Uterus (tissue), 3 donors: ENCODE measurements at regions not wholly inside any gene's neighbourhood (a gene's known extent, or its start where the extent isn't known, plus 50 kb on each side); places are given as distances from the start of the nearest gene placed in this dataset.

ENCODE experiments used
- DNase-seq, 2 donors: peaks; one replicate each; pipeline ENCODE4 v3.0.0-alpha.2; 2019 to 2020
- H3K27ac ChIP-seq, 2 donors: fragments of 200-600 bp; sonication (generic); 1 replicate in 1 of 2; 2 replicates in 1 of 2; pipeline ENCODE4 v1.5.1; 2016 to 2018
- H3K27me3 ChIP-seq, 2 donors: fragments of 200-600 bp; sonication (generic); one replicate each; pipeline ENCODE4 v1.5.1; 2018 to 2019; ENCODE audit warnings: control low read depth in 1 of 2
- H3K36me3 ChIP-seq, 2 donors: fragments of 200-600 bp; sonication (generic); one replicate each; pipeline ENCODE4 v1.5.1; 2019; ENCODE audit warnings: control low read depth in 1 of 2
- H3K4me1 ChIP-seq, 2 donors: fragments of 200-600 bp; sonication (generic); one replicate each; pipeline ENCODE4 v1.5.1; 2018 to 2019; ENCODE audit warnings: control low read depth in 1 of 2
- H3K4me3 ChIP-seq, 2 donors: fragments of 200-600 bp; sonication (generic); 1 replicate in 1 of 2; 2 replicates in 1 of 2; pipeline ENCODE4 v1.5.1; 2018 to 2019; ENCODE audit warnings: mild to moderate bottlenecking in 1 of 2
- H3K9me3 ChIP-seq, 2 donors: fragments of 200-600 bp; sonication (generic); one replicate each; pipeline ENCODE4 v1.5.1; 2019; ENCODE audit warnings: control low read depth in 1 of 2
- CTCF ChIP-seq, 4 experiments: fragments of 200-600 bp in 2 of 4; fragments of 450-650 bp in 2 of 4; sonication (generic) in 2 of 4; IDR thresholded peaks; one replicate each; pipeline ENCODE4 v1.5.1; 2016 to 2019; ENCODE audit warnings: antibody characterized with exemption in 4 of 4, mild to moderate bottlenecking in 2 of 4, moderate library complexity in 1 of 4
- POLR2A ChIP-seq, 2 donors: fragments of 450-650 bp; IDR thresholded peaks; one replicate each; pipeline ENCODE4 v1.6.1; 2016; ENCODE audit warnings: antibody characterized with exemption in 2 of 2, mild to moderate bottlenecking in 1 of 2, moderate library complexity in 1 of 2
- intact Hi-C: fragments of 100-400 bp; cut with DNase I; formaldehyde crosslinking; loops from one replicate; pipeline ENCODE4 v1.15.1; 2023; ENCODE audit warnings: low total_unique reads
- donor health status: DM: yes; HTN: yes; CAD: no.

- intact Hi-C loops: no loop called here
- H3K4me1 ChIP-seq: no peaks in the 10 kb centered on the region
- H3K9me3 ChIP-seq: no peaks in the 10 kb centered on the region
- no peaks in the 10 kb centered on the region for H3K27me3 ChIP-seq
- H3K4me3 ChIP-seq: no peak overlapping the region
- TF ChIP-seq POLR2A (IDR thresholded peaks at IDR 0.05) (no peak), CTCF (IDR thresholded peaks at IDR 0.05) (no peak)
- no peak for DNase-seq
- no peak overlapping the region for H3K27ac ChIP-seq
- no peaks in the 10 kb centered on the region for H3K36me3 ChIP-seq
These were observed 100.3 kb upstream of the SIRPG start for GRCh38 chr20:1757606-1758512.

GRCh38 chr20:1757072-1757471, 99.5 kb upstream of the SIRPG start:
- TF ChIP-seq CTCF (IDR thresholded peaks at IDR 0.05) (no peak), POLR2A (IDR thresholded peaks at IDR 0.05) (no peak)
- Histone ChIP-seq H3K9me3 (no peaks in the 10 kb centered on the region), H3K36me3 (no peaks in the 10 kb centered on the region), H3K4me3 (no peak overlapping the region), H3K27ac (no peak overlapping the region), H3K27me3 (no peaks in the 10 kb centered on the region), H3K4me1 (no peaks in the 10 kb centered on the region)
- no peak for DNase-seq
- intact Hi-C loops: no loop called here

- H3K36me3 ChIP-seq: no peaks in the 10 kb centered on the region
- no peaks in the 10 kb centered on the region for H3K4me1 ChIP-seq
- no peaks in the 10 kb centered on the region for H3K27me3 ChIP-seq
- no peak overlapping the region for H3K27ac ChIP-seq
- no peak overlapping the region for H3K4me3 ChIP-seq
- intact Hi-C loops: no loop called here
- no peaks in the 10 kb centered on the region for H3K9me3 ChIP-seq
- no peak for DNase-seq
- TF ChIP-seq POLR2A (IDR thresholded peaks at IDR 0.05): no peak
- TF ChIP-seq CTCF (IDR thresholded peaks at IDR 0.05): no peak
These were observed 97.2 kb upstream of the SIRPG start for GRCh38 chr20:1754749-1755148.

- H3K9me3 ChIP-seq: no peaks in the 10 kb centered on the region
- intact Hi-C loops: no loop called here
- no peak for DNase-seq
- TF ChIP-seq POLR2A (IDR thresholded peaks at IDR 0.05): no peak
- no peak for TF ChIP-seq CTCF (IDR thresholded peaks at IDR 0.05)
- H3K27ac ChIP-seq: no peak overlapping the region
- H3K4me3 ChIP-seq: no peak overlapping the region
- no peaks in the 10 kb centered on the region for H3K36me3 ChIP-seq
- H3K27me3 ChIP-seq: no peaks in the 10 kb centered on the region
- H3K4me1 ChIP-seq: no peaks in the 10 kb centered on the region
These were observed 96.7 kb upstream of the SIRPG start for GRCh38 chr20:1754306-1754705.

GRCh38 chr20:1752045-1752444, 94.5 kb upstream of the SIRPG start:
- Histone ChIP-seq H3K27me3 (no peaks in the 10 kb centered on the region), H3K36me3 (no peaks in the 10 kb centered on the region), H3K4me3 (no peak overlapping the region), H3K4me1 (no peaks in the 10 kb centered on the region), H3K27ac (no peak overlapping the region), H3K9me3 (no peaks in the 10 kb centered on the region)
- DNase-seq: no peak
- intact Hi-C loops: no loop called here
- TF ChIP-seq POLR2A (IDR thresholded peaks at IDR 0.05): no peak
- TF ChIP-seq CTCF (IDR thresholded peaks at IDR 0.05): no peak
